B cell (primary cell): ENCODE measurements at regions not wholly inside any gene's neighbourhood (a gene's known extent, or its start where the extent isn't known, plus 50 kb on each side); places are given as distances from the start of the nearest gene placed in this dataset.

Experiments
- EZH2 ChIP-seq: IDR thresholded peaks from 2 replicates; pipeline ENCODE4 v1.6.1; 2012; ENCODE audit warnings: borderline replicate concordance, low read depth, mild to moderate bottlenecking, moderate library complexity, low read length; ENCODE audit not compliant: insufficient read depth, poor library complexity, severe bottlenecking
- TF ChIP-seq, protein P1 (sequence below): fragments of 200-600 bp; IDR thresholded peaks from one replicate; pipeline ENCODE4 v1.8.0; 2022; ENCODE audit warnings: antibody characterized with exemption, mild to moderate bottlenecking

DNA sequence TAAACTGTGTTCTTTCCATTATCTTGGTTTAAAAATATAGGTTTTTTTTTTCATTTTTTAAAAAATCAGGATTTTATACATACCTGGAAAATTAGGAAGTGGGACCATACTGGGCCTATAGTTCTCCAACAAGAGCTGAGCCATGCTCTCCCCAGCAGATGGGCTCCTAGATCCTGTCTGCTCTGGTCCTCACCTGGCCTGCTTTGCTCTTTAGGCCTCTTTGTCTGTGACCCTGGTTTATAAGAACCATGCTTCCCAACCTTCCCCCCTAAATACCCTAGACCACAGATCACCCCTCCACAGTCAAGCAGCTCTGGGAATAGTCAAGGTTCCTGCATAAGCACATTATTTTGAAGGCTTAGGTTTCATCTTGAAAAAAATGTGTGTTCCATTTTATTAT is 185.0 kb upstream of the TSHZ3 start:
- TF ChIP-seq, protein P1, sequence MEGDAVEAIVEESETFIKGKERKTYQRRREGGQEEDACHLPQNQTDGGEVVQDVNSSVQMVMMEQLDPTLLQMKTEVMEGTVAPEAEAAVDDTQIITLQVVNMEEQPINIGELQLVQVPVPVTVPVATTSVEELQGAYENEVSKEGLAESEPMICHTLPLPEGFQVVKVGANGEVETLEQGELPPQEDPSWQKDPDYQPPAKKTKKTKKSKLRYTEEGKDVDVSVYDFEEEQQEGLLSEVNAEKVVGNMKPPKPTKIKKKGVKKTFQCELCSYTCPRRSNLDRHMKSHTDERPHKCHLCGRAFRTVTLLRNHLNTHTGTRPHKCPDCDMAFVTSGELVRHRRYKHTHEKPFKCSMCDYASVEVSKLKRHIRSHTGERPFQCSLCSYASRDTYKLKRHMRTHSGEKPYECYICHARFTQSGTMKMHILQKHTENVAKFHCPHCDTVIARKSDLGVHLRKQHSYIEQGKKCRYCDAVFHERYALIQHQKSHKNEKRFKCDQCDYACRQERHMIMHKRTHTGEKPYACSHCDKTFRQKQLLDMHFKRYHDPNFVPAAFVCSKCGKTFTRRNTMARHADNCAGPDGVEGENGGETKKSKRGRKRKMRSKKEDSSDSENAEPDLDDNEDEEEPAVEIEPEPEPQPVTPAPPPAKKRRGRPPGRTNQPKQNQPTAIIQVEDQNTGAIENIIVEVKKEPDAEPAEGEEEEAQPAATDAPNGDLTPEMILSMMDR, result no peak
- no peak for TF ChIP-seq EZH2
